ENCODE measurements at regions not wholly inside any gene's neighbourhood (a gene's known extent, or its start where the extent isn't known, plus 50 kb on each side); places are given as distances from the start of the nearest gene placed in this dataset.

- CTCF ChIA-PET: interaction anchor here (0.6 kb wide), 1 partner anchor 335 kb away, joined by 4 read pairs; no protein-coding TSS in a partner anchor
Measured at GRCh38 chr7:42617071-42617765, 294.7 kb downstream of the C7orf25 start.

GRCh38 chr7:42614636-42615035 is 297.2 kb downstream of the C7orf25 start:
- POLR2A ChIA-PET (ENCODE audit: low non-redundant PET): no interaction called here
- CTCF ChIA-PET: no interaction called here

More at GRCh38 chr7:42617071-42617765, 294.7 kb downstream of the C7orf25 start:
- no peak overlapping the region for H3K27ac ChIP-seq
- POLR2A ChIA-PET (ENCODE audit: low non-redundant PET): no interaction called here
- no peak for TF ChIP-seq CTCF (conservative IDR thresholded peaks at IDR 0.05; ENCODE audit: low read depth)
- DNase-seq (ENCODE audit: low spot score): no peak

GRCh38 chr7:42611961-42612360 is 299.9 kb downstream of the C7orf25 start:
- POLR2A ChIA-PET (ENCODE audit: low non-redundant PET): no interaction called here

More at GRCh38 chr7:42614636-42615035, 297.2 kb downstream of the C7orf25 start:
- no peak for TF ChIP-seq CTCF (conservative IDR thresholded peaks at IDR 0.05; ENCODE audit: low read depth)
- DNase-seq (ENCODE audit: low spot score): no peak
- peak overlapping the region; percentile 43; the same call in 1 of the 2 replicates for H3K27ac ChIP-seq

GRCh38 chr7:42611289-42611928 is 300.5 kb downstream of the C7orf25 start:
- no peak overlapping the region for H3K27ac ChIP-seq
- DNase-seq (ENCODE audit: low spot score): no peak
- POLR2A ChIA-PET (ENCODE audit: low non-redundant PET): no interaction called here
- TF ChIP-seq CTCF (conservative IDR thresholded peaks at IDR 0.05; ENCODE audit: low read depth): no peak
- CTCF ChIA-PET: no interaction called here

More at GRCh38 chr7:42611961-42612360, 299.9 kb downstream of the C7orf25 start:
- CTCF ChIA-PET: no interaction called here
- no peak for DNase-seq (ENCODE audit: low spot score)
- no peak overlapping the region for H3K27ac ChIP-seq
- TF ChIP-seq CTCF (conservative IDR thresholded peaks at IDR 0.05; ENCODE audit: low read depth): no peak

- no peak for TF ChIP-seq CTCF (conservative IDR thresholded peaks at IDR 0.05; ENCODE audit: low read depth)
- POLR2A ChIA-PET (ENCODE audit: low non-redundant PET): no interaction called here
- no peak overlapping the region for H3K27ac ChIP-seq
- no peak for DNase-seq (ENCODE audit: low spot score)
- CTCF ChIA-PET: no interaction called here
Measured at GRCh38 chr7:42606193-42606905, 305.5 kb downstream of the C7orf25 start.

GRCh38 chr7:42605406-42606192 is 306.3 kb downstream of the C7orf25 start:
- POLR2A ChIA-PET (ENCODE audit: low non-redundant PET): no interaction called here
- no peak for DNase-seq (ENCODE audit: low spot score)
- TF ChIP-seq CTCF (conservative IDR thresholded peaks at IDR 0.05; ENCODE audit: low read depth): no peak
- CTCF ChIA-PET: no interaction called here
- H3K27ac ChIP-seq: no peak overlapping the region

Data from RWPE1 (cell line).